ENCODE measurements at regions not wholly inside any gene's neighbourhood (a gene's known extent, or its start where the extent isn't known, plus 50 kb on each side); places are given as distances from the start of the nearest gene placed in this dataset.

DNA sequence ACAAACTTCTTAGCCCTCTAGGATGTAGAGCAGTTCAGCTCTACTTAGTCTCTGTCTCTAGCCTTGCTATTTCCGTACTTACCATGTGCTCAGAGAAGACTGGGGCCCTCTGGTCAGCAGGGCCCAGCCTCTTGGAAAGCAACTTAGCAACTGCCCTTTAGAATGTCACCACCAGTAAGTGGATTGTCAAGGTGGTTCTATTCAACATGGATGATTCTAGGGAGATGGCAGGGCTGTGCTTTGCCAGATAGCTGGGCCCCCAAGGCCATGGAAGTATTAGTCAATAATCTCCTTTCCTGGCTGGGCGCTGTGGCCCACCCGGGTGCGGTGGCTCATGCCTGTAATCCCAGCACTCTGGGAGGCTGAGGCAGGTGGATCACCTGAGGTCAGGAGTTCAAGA lies 177.6 kb upstream of the MVB12B start:
- Histone ChIP-seq H3F3A (ENCODE audit: insufficient read depth, low read length, poor library complexity, severe bottlenecking) (peaks cover 7% of the 10 kb centered on the region), H2AFZ (ENCODE audit: low read depth, low read length) (no peak overlapping the region), H3K27ac (ENCODE audit: low read length) (peak overlapping the region; percentile 81), H3K9ac (ENCODE audit: low read length) (peak overlapping the region; percentile 22), H3K27me3 (ENCODE audit: insufficient read depth, low read depth, low read length) (no peaks in the 10 kb centered on the region), H3K9me2 (ENCODE audit: insufficient read depth, low read length) (no peaks in the 10 kb centered on the region), H3K9me3 (ENCODE audit: low read length) (no peaks in the 10 kb centered on the region), H3K4me2 (ENCODE audit: low read length) (no peak overlapping the region), H3K4me3 (ENCODE audit: low read length) (no peak overlapping the region), H3K79me2 (replicated peaks; ENCODE audit: insufficient read depth, low read length) (no peaks in the 10 kb centered on the region), H4K20me1 (ENCODE audit: insufficient read depth) (no peaks in the 10 kb centered on the region), H3K36me3 (ENCODE audit: insufficient read depth, low read length) (no peaks in the 10 kb centered on the region)
- TF ChIP-seq, protein P1, sequence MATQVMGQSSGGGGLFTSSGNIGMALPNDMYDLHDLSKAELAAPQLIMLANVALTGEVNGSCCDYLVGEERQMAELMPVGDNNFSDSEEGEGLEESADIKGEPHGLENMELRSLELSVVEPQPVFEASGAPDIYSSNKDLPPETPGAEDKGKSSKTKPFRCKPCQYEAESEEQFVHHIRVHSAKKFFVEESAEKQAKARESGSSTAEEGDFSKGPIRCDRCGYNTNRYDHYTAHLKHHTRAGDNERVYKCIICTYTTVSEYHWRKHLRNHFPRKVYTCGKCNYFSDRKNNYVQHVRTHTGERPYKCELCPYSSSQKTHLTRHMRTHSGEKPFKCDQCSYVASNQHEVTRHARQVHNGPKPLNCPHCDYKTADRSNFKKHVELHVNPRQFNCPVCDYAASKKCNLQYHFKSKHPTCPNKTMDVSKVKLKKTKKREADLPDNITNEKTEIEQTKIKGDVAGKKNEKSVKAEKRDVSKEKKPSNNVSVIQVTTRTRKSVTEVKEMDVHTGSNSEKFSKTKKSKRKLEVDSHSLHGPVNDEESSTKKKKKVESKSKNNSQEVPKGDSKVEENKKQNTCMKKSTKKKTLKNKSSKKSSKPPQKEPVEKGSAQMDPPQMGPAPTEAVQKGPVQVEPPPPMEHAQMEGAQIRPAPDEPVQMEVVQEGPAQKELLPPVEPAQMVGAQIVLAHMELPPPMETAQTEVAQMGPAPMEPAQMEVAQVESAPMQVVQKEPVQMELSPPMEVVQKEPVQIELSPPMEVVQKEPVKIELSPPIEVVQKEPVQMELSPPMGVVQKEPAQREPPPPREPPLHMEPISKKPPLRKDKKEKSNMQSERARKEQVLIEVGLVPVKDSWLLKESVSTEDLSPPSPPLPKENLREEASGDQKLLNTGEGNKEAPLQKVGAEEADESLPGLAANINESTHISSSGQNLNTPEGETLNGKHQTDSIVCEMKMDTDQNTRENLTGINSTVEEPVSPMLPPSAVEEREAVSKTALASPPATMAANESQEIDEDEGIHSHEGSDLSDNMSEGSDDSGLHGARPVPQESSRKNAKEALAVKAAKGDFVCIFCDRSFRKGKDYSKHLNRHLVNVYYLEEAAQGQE (IDR thresholded peaks at IDR 0.05; ENCODE audit: borderline replicate concordance), result no peak
- TF ChIP-seq MXI1 (conservative IDR thresholded peaks at IDR 0.05; ENCODE audit: poor library complexity, severe bottlenecking), result no peak
- no peak for TF ChIP-seq RAD21 (conservative IDR thresholded peaks at IDR 0.05)
- TF ChIP-seq SMC3 (conservative IDR thresholded peaks at IDR 0.05; ENCODE audit: poor library complexity), result no peak
- no peak for TF ChIP-seq POLR2AphosphoS5 (IDR thresholded peaks at IDR 0.05)
- TF ChIP-seq EP300 (conservative IDR thresholded peaks at IDR 0.05; ENCODE audit: poor library complexity, severe bottlenecking), result no peak
- no peak for TF ChIP-seq EZH2 (IDR thresholded peaks at IDR 0.05; ENCODE audit: borderline replicate concordance, insufficient read depth, low read length, poor library complexity, severe bottlenecking)
- TF ChIP-seq, protein P2, sequence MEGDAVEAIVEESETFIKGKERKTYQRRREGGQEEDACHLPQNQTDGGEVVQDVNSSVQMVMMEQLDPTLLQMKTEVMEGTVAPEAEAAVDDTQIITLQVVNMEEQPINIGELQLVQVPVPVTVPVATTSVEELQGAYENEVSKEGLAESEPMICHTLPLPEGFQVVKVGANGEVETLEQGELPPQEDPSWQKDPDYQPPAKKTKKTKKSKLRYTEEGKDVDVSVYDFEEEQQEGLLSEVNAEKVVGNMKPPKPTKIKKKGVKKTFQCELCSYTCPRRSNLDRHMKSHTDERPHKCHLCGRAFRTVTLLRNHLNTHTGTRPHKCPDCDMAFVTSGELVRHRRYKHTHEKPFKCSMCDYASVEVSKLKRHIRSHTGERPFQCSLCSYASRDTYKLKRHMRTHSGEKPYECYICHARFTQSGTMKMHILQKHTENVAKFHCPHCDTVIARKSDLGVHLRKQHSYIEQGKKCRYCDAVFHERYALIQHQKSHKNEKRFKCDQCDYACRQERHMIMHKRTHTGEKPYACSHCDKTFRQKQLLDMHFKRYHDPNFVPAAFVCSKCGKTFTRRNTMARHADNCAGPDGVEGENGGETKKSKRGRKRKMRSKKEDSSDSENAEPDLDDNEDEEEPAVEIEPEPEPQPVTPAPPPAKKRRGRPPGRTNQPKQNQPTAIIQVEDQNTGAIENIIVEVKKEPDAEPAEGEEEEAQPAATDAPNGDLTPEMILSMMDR (IDR thresholded peaks at IDR 0.05; ENCODE audit: poor library complexity, severe bottlenecking), result no peak
- no peak for TF ChIP-seq TAF1 (IDR thresholded peaks at IDR 0.05; ENCODE audit: low read depth)

DNA sequence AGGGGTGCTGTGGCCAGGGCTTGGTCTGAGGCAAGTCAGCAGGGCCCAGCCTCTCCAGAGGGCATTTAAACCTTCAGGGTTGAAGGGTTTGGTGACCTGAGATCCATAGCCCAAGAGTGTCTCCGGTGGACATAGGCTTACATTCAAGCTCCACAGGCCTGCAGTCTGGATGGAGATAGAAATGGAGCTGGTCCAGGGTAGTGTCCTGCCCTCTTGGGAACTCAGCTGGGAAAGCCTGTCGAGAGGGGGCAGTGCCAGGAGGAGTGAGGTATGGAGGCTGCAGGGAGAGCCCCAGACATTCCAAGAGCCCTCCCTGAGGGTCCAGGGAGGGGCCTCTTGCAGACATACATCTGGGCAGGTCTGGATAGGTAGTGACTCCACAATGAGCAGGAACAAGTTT lies 177.0 kb upstream of the MVB12B start:
- H2AFZ ChIP-seq (ENCODE audit: low read depth, low read length), result no peak overlapping the region
- H3K27ac ChIP-seq (ENCODE audit: low read length), result no peak overlapping the region
- no peak for TF ChIP-seq SMC3 (conservative IDR thresholded peaks at IDR 0.05; ENCODE audit: poor library complexity)
- no peak for TF ChIP-seq TAF1 (IDR thresholded peaks at IDR 0.05; ENCODE audit: low read depth)
- TF ChIP-seq, protein P1 (IDR thresholded peaks at IDR 0.05; ENCODE audit: borderline replicate concordance), result no peak
- no peak for TF ChIP-seq RAD21 (conservative IDR thresholded peaks at IDR 0.05)
- TF ChIP-seq MXI1 (conservative IDR thresholded peaks at IDR 0.05; ENCODE audit: poor library complexity, severe bottlenecking), result no peak
- TF ChIP-seq EP300 (conservative IDR thresholded peaks at IDR 0.05; ENCODE audit: poor library complexity, severe bottlenecking), result no peak

More for the DNA sequence above, 177.0 kb upstream of the MVB12B start:
- Histone ChIP-seq H3F3A (ENCODE audit: insufficient read depth, low read length, poor library complexity, severe bottlenecking) (peaks cover 7% of the 10 kb centered on the region), H4K20me1 (ENCODE audit: insufficient read depth) (no peaks in the 10 kb centered on the region), H3K27me3 (ENCODE audit: insufficient read depth, low read depth, low read length) (no peaks in the 10 kb centered on the region), H3K9me2 (ENCODE audit: insufficient read depth, low read length) (no peaks in the 10 kb centered on the region), H3K9ac (ENCODE audit: low read length) (no peak overlapping the region), H3K4me2 (ENCODE audit: low read length) (no peak overlapping the region), H3K79me2 (replicated peaks; ENCODE audit: insufficient read depth, low read length) (no peaks in the 10 kb centered on the region), H3K36me3 (ENCODE audit: insufficient read depth, low read length) (no peaks in the 10 kb centered on the region), H3K9me3 (ENCODE audit: low read length) (no peaks in the 10 kb centered on the region), H3K4me3 (ENCODE audit: low read length) (no peak overlapping the region)
